Panc1 (cell line): ENCODE measurements at regions not wholly inside any gene's neighbourhood (a gene's known extent, or its start where the extent isn't known, plus 50 kb on each side); places are given as distances from the start of the nearest gene placed in this dataset.

Experiments used
- ATAC-seq: fragments of 200-7000 bp; cut with Tn5 transposase; 2 replicates; pipeline ENCODE4 v1.9.1; 2020; ENCODE audit warnings: mild to moderate bottlenecking, moderate library complexity
- BruUV-seq: library from RNA; stranded (reverse); fragments of 400-500 nt; replicated peaks from 2 replicates; lab custom pipeline; 2021; lab: Mats Ljungman, UMichigan
- CTCF ChIA-PET: fragments of 300-600 bp; sonication (Branson Sonifier 250); formaldehyde crosslinking; loops from one replicate; lab custom pipeline; 2022; ENCODE audit warnings: antibody characterized with exemption; lab: Charles Lee
- POLR2A ChIA-PET: fragments of 300-600 bp; sonication (Branson Sonifier 250); formaldehyde crosslinking; loops from one replicate; lab custom pipeline; 2022; ENCODE audit warnings: antibody characterized with exemption; lab: Charles Lee
- DNase-seq: peaks from one replicate; pipeline ENCODE4 v3.0.0-alpha.2; 2010; ENCODE audit warnings: low read depth, low spot score
- H3K27ac ChIP-seq: 2 replicates; pipeline ENCODE4 v1.5.1; 2011; ENCODE audit warnings: mild to moderate bottlenecking, low read length, inconsistent platforms
- H3K27me3 ChIP-seq: fragments of 200-500 bp; sonication (Bioruptor generic); 2 replicates; pipeline ENCODE4 v1.6.0; 2014; ENCODE audit warnings: low read length, inconsistent platforms; ENCODE audit not compliant: control insufficient read depth, insufficient read depth
- H3K36me3 ChIP-seq: fragments of 200-500 bp; sonication (Bioruptor generic); 2 replicates; pipeline ENCODE4 v1.5.1; 2014; ENCODE audit warnings: inconsistent platforms, mild to moderate bottlenecking, low read length, moderate library complexity; ENCODE audit not compliant: control insufficient read depth, insufficient read depth
- H3K4me1 ChIP-seq: 2 replicates; pipeline ENCODE4 v1.5.1; 2011; ENCODE audit warnings: inconsistent platforms, mild to moderate bottlenecking, low read length, moderate library complexity; ENCODE audit not compliant: control insufficient read depth, insufficient read depth
- H3K4me3 ChIP-seq, 2 experiments: 2 replicates each; pipeline ENCODE4 v1.5.1; 2011 to 2012; ENCODE audit warnings: low read depth in 2 of 2, low read length in 2 of 2, mild to moderate bottlenecking in 2 of 2, inconsistent platforms in 1 of 2, moderate library complexity in 1 of 2
- H3K9me3 ChIP-seq: fragments of 200-500 bp; sonication (Bioruptor generic); 2 replicates; pipeline ENCODE4 v1.5.1; 2014; ENCODE audit warnings: low read depth, mild to moderate bottlenecking, inconsistent platforms, low read length, moderate library complexity; ENCODE audit not compliant: control insufficient read depth, insufficient read depth
- CTCF ChIP-seq: fragments of 450-650 bp; IDR thresholded peaks from 2 replicates; pipeline ENCODE4 v1.5.1; 2017; ENCODE audit warnings: mild to moderate bottlenecking
- POLR2AphosphoS5 ChIP-seq: IDR thresholded peaks from 2 replicates; pipeline ENCODE4 v1.6.1; 2012; ENCODE audit warnings: mild to moderate bottlenecking, low read depth, low read length, moderate library complexity
- REST ChIP-seq, 2 experiments: IDR thresholded peaks; 2 replicates each; pipeline ENCODE4 v1.6.1; 2011 to 2012; ENCODE audit warnings: low read depth in 2 of 2, control low read depth in 1 of 2, low read length in 1 of 2, mild to moderate bottlenecking in 1 of 2, moderate library complexity in 1 of 2; ENCODE audit not compliant: insufficient read depth in 1 of 2
- SIN3A ChIP-seq: IDR thresholded peaks from 2 replicates; pipeline ENCODE4 v1.6.1; 2012; ENCODE audit warnings: low read depth, mild to moderate bottlenecking, low read length, moderate library complexity, borderline replicate concordance; ENCODE audit not compliant: insufficient read depth
- TCF7L2 ChIP-seq: IDR thresholded peaks from 2 replicates; pipeline ENCODE4 v1.6.1; 2011; ENCODE audit warnings: mild to moderate bottlenecking, low read depth, low read length, inconsistent platforms
- in situ Hi-C: cut with HindIII; loops from 2 replicates; pipeline ENCODE4 v1.10.0; 2016; ENCODE audit warnings: low sequenced_read_pairs, low pct_unique_long_range_greater_than_20kb
- intact Hi-C: fragments of 100-400 bp; cut with micrococcal nuclease; formaldehyde crosslinking; loops from one replicate; pipeline ENCODE4 v1.10.0; 2022; ENCODE audit not compliant: unreplicated experiment

GRCh38 chr19:32017176-32017953, 328.0 kb upstream of the ZNF507 start:
- H3K4me1 ChIP-seq, result no peaks in the 10 kb centered on the region
- in situ Hi-C loops, result no loop called here
- no peaks in the 10 kb centered on the region; the same call in 1 of the 2 replicates for H3K27me3 ChIP-seq
- no peaks in the 10 kb centered on the region for H3K36me3 ChIP-seq
- ChIA-PET CTCF (no interaction called here), POLR2A (no interaction called here)
- no peak for ATAC-seq
- H3K27ac ChIP-seq, result no peak overlapping the region
- no peak overlapping the region for H3K4me3 ChIP-seq
- BruUV-seq, result no TSS peak
- intact Hi-C loops, result no loop called here
- TF ChIP-seq SIN3A (no peak), REST (IDR thresholded peaks at IDR 0.05; ENCODE audit: insufficient read depth in 1 of 2, low read depth in 2 of 2, low read length in 1 of 2) (no peak), TCF7L2 (no peak), POLR2AphosphoS5 (no peak), CTCF (no peak)
- DNase-seq, result no peak
- H3K9me3 ChIP-seq, result no peaks in the 10 kb centered on the region

DNA sequence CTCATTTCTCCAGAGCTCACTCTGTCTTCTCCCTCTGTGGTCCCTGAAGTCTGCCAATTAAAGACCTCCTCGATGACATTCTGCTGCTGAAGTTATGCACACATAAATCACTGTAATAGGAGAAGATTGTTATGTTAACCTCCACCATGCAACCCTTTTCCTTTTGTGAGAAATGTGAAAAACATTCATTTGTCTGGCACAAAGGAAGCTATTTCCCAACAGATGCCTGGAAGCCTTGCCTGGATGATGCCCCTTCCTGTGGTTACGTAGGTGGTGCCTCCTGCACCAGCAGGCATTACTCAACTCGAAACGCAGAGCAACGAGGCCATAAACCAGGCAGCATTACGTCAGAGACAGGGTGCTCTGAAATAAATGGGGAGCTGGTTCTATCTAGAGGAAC, 327.4 kb upstream of the ZNF507 start:
- Histone ChIP-seq H3K4me3 (no peak overlapping the region), H3K9me3 (no peaks in the 10 kb centered on the region), H3K36me3 (no peaks in the 10 kb centered on the region), H3K27me3 (no peaks in the 10 kb centered on the region; the same call in 1 of the 2 replicates), H3K27ac (no peak overlapping the region), H3K4me1 (no peaks in the 10 kb centered on the region)
- intact Hi-C loops (no loop called here), in situ Hi-C loops (no loop called here)
- no peak for ATAC-seq
- BruUV-seq, result no TSS peak
- TF ChIP-seq TCF7L2 (no peak), REST (IDR thresholded peaks at IDR 0.05; ENCODE audit: insufficient read depth in 1 of 2, low read depth in 2 of 2, low read length in 1 of 2) (no peak), POLR2AphosphoS5 (no peak), SIN3A (no peak), CTCF (no peak)
- ChIA-PET POLR2A (no interaction called here), CTCF (interaction anchor here (0.5 kb wide), 1 partner anchor 25 kb away, joined by 4 read pairs; no protein-coding TSS in a partner anchor)
- DNase-seq, result no peak
